ENCODE measurements at regions not wholly inside any gene's neighbourhood (a gene's known extent, or its start where the extent isn't known, plus 50 kb on each side); places are given as distances from the start of the nearest gene placed in this dataset.

DNA sequence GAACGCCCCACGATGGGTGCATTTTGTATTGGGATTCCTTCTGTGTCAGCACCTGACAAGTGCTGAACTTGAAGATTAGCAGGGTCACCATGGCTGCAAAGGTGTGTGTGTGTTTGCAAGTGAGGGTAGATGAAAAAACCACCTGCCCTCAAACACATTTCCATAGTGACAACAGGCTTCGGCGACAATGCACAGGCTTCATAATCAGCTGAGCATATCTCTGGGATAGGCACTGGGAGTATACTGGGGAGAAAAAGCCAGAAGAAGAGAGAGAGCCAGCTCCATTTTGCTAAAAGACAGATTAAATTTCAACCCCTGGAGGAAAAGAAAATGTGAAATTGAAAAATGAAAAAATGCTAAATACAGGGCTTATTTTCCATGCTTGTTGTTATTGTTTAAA lies 656.1 kb downstream of the INHBA start:
- DNase-seq, result no peak
- WGBS, 3 donors, result 58 to 73% (median 72%) methylated on average over 4 of the region's 4 CpGs
- Histone ChIP-seq H3K4me1 (ENCODE audit: control insufficient read depth in 3 of 3, insufficient read depth in 2 of 3, low read depth in 1 of 3, low read length in 2 of 3) (no peaks in the 10 kb centered on the region), H3K4me3 (ENCODE audit: low read depth in 1 of 3, low read length in 3 of 3) (no peak overlapping the region), H3K27me3 (ENCODE audit: control insufficient read depth in 3 of 3, insufficient read depth in 3 of 3, low read length in 3 of 3) (no peaks in the 10 kb centered on the region), H3K27ac (ENCODE audit: low read depth in 1 of 3, low read length in 2 of 3) (no peak overlapping the region), H3K36me3 (ENCODE audit: control insufficient read depth in 3 of 3, insufficient read depth in 2 of 3, low read depth in 1 of 3, low read length in 3 of 3) (no peaks in the 10 kb centered on the region), H3K9me3 (ENCODE audit: control insufficient read depth in 2 of 2, insufficient read depth in 1 of 2, low read depth in 1 of 2, low read length in 1 of 2) (no peaks in the 10 kb centered on the region)
- FAIRE-seq, result no peak

DNA sequence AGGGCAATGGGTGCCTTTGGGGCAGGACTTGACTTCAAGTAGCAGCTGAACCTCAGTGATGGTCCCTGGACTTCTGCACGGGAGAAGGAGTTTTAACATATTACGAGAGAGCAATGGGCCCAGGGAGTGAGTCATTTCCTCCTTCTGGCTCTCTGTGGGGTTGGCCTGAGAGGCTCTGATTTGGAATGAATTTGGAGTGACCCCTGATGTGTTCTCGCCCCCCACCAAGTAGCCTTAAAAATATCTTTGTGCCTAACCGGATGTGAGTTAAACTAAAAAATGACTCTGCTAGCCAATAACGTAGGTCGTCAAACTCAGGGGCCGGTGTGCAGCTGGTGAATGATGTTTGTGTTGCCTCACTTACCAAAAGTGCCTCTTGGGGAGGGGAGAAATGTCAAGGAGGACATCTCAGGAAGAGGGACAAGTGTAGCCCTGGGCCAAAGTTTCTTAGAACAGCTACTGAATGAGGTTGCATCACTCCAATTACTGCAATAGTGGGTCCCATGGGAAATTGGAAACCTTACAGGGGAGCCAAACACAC lies 656.6 kb downstream of the INHBA start:
- Histone ChIP-seq H3K27me3 (ENCODE audit: control insufficient read depth in 3 of 3, insufficient read depth in 3 of 3, low read length in 3 of 3) (no peaks in the 10 kb centered on the region), H3K9me3 (ENCODE audit: control insufficient read depth in 2 of 2, insufficient read depth in 1 of 2, low read depth in 1 of 2, low read length in 1 of 2) (no peaks in the 10 kb centered on the region), H3K4me3 (ENCODE audit: low read depth in 1 of 3, low read length in 3 of 3) (no peak overlapping the region), H3K27ac (ENCODE audit: low read depth in 1 of 3, low read length in 2 of 3) (no peak overlapping the region), H3K4me1 (ENCODE audit: control insufficient read depth in 3 of 3, insufficient read depth in 2 of 3, low read depth in 1 of 3, low read length in 2 of 3) (no peaks in the 10 kb centered on the region), H3K36me3 (ENCODE audit: control insufficient read depth in 3 of 3, insufficient read depth in 2 of 3, low read depth in 1 of 3, low read length in 3 of 3) (no peaks in the 10 kb centered on the region)
- DNase-seq, result no peak
- FAIRE-seq, result no peak
- WGBS, 3 donors, result 71 to 83% (median 75%) methylated on average over 7 of the region's 7 CpGs

- no peak overlapping the region for H3K4me3 ChIP-seq (ENCODE audit: low read depth in 1 of 3, low read length in 3 of 3)
- H3K4me1 ChIP-seq (ENCODE audit: control insufficient read depth in 3 of 3, insufficient read depth in 2 of 3, low read depth in 1 of 3, low read length in 2 of 3), result no peaks in the 10 kb centered on the region
- no peak for FAIRE-seq
- peak in 1 of 2 donors; percentile 35 for DNase-seq
- H3K36me3 ChIP-seq (ENCODE audit: control insufficient read depth in 3 of 3, insufficient read depth in 2 of 3, low read depth in 1 of 3, low read length in 3 of 3), result no peaks in the 10 kb centered on the region
- H3K27ac ChIP-seq (ENCODE audit: low read depth in 1 of 3, low read length in 2 of 3), result no peak overlapping the region
- no peaks in the 10 kb centered on the region for H3K9me3 ChIP-seq (ENCODE audit: control insufficient read depth in 2 of 2, insufficient read depth in 1 of 2, low read depth in 1 of 2, low read length in 1 of 2)
- no peaks in the 10 kb centered on the region for H3K27me3 ChIP-seq (ENCODE audit: control insufficient read depth in 3 of 3, insufficient read depth in 3 of 3, low read length in 3 of 3)
- 50 to 77% (median 61%) methylated on average over 3 of the region's 3 CpGs for WGBS, 3 donors
Measured at GRCh38 chr7:41045556-41046123, 657.2 kb downstream of the INHBA start.

GRCh38 chr7:41039981-41040380 lies 662.9 kb downstream of the INHBA start:
- H3K9me3 ChIP-seq (ENCODE audit: control insufficient read depth in 2 of 2, insufficient read depth in 1 of 2, low read depth in 1 of 2, low read length in 1 of 2), result no peaks in the 10 kb centered on the region
- WGBS, 3 donors, result 69 to 75% (median 74%) methylated on average over 3 of the region's 3 CpGs
- no peak overlapping the region for H3K4me3 ChIP-seq (ENCODE audit: low read depth in 1 of 3, low read length in 3 of 3)
- no peak for DNase-seq
- no peaks in the 10 kb centered on the region for H3K4me1 ChIP-seq (ENCODE audit: control insufficient read depth in 3 of 3, insufficient read depth in 2 of 3, low read depth in 1 of 3, low read length in 2 of 3)
- H3K27me3 ChIP-seq (ENCODE audit: control insufficient read depth in 3 of 3, insufficient read depth in 3 of 3, low read length in 3 of 3), result no peaks in the 10 kb centered on the region
- FAIRE-seq, result no peak
- H3K36me3 ChIP-seq (ENCODE audit: control insufficient read depth in 3 of 3, insufficient read depth in 2 of 3, low read depth in 1 of 3, low read length in 3 of 3), result no peaks in the 10 kb centered on the region
- no peak overlapping the region for H3K27ac ChIP-seq (ENCODE audit: low read depth in 1 of 3, low read length in 2 of 3)

GRCh38 chr7:41039386-41039953 lies 663.4 kb downstream of the INHBA start:
- no peaks in the 10 kb centered on the region for H3K36me3 ChIP-seq (ENCODE audit: control insufficient read depth in 3 of 3, insufficient read depth in 2 of 3, low read depth in 1 of 3, low read length in 3 of 3)
- no peak overlapping the region for H3K4me3 ChIP-seq (ENCODE audit: low read depth in 1 of 3, low read length in 3 of 3)
- DNase-seq (no peak), FAIRE-seq (no peak)
- no peaks in the 10 kb centered on the region for H3K4me1 ChIP-seq (ENCODE audit: control insufficient read depth in 3 of 3, insufficient read depth in 2 of 3, low read depth in 1 of 3, low read length in 2 of 3)
- H3K9me3 ChIP-seq (ENCODE audit: control insufficient read depth in 2 of 2, insufficient read depth in 1 of 2, low read depth in 1 of 2, low read length in 1 of 2), result no peaks in the 10 kb centered on the region
- no peak overlapping the region for H3K27ac ChIP-seq (ENCODE audit: low read depth in 1 of 3, low read length in 2 of 3)
- WGBS, 3 donors, result 63 to 68% (median 63%) methylated on average over 4 of the region's 4 CpGs
- no peaks in the 10 kb centered on the region for H3K27me3 ChIP-seq (ENCODE audit: control insufficient read depth in 3 of 3, insufficient read depth in 3 of 3, low read length in 3 of 3)

- FAIRE-seq (no peak), DNase-seq (no peak)
- H3K4me1 ChIP-seq (ENCODE audit: control insufficient read depth in 3 of 3, insufficient read depth in 2 of 3, low read depth in 1 of 3, low read length in 2 of 3), result no peaks in the 10 kb centered on the region
- no peak overlapping the region for H3K27ac ChIP-seq (ENCODE audit: low read depth in 1 of 3, low read length in 2 of 3)
- H3K9me3 ChIP-seq (ENCODE audit: control insufficient read depth in 2 of 2, insufficient read depth in 1 of 2, low read depth in 1 of 2, low read length in 1 of 2), result no peaks in the 10 kb centered on the region
- H3K36me3 ChIP-seq (ENCODE audit: control insufficient read depth in 3 of 3, insufficient read depth in 2 of 3, low read depth in 1 of 3, low read length in 3 of 3), result no peaks in the 10 kb centered on the region
- WGBS, 3 donors, result 82 to 92% (median 83%) methylated on average over 5 of the region's 5 CpGs
- H3K4me3 ChIP-seq (ENCODE audit: low read depth in 1 of 3, low read length in 3 of 3), result no peak overlapping the region
- no peaks in the 10 kb centered on the region for H3K27me3 ChIP-seq (ENCODE audit: control insufficient read depth in 3 of 3, insufficient read depth in 3 of 3, low read length in 3 of 3)
Measured at GRCh38 chr7:41038211-41038610, 664.7 kb downstream of the INHBA start.

GRCh38 chr7:41037691-41038090 lies 665.2 kb downstream of the INHBA start:
- FAIRE-seq, result no peak
- 86 to 89% (median 89%) methylated on average over 5 of the region's 5 CpGs for WGBS, 3 donors

DNA sequence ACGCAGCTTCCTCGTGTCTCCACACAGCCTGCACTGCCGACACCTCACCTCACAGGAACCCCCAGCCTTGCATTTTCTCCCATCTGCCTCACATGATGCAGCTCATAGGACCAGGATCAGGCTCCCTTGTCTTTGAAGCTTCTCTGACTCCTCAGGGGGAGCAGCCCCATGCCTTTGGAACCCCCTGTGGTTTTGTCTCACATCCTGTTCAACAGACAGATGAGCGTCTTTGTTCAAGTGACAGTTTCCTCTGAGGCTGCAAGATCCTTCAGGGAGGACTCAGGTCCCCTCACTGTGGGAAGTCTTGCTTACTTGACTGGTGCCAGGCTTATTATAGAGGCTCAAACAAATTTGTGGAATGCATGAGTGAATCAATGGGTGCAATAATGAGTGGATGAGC lies 667.1 kb downstream of the INHBA start:
- DNase-seq, result no peak
- 63 to 84% (median 72%) methylated on average over 4 of the region's 4 CpGs for WGBS, 3 donors
- no peaks in the 10 kb centered on the region for H3K4me1 ChIP-seq (ENCODE audit: control insufficient read depth in 3 of 3, insufficient read depth in 2 of 3, low read depth in 1 of 3, low read length in 2 of 3)
- H3K36me3 ChIP-seq (ENCODE audit: control insufficient read depth in 3 of 3, insufficient read depth in 2 of 3, low read depth in 1 of 3, low read length in 3 of 3), result no peaks in the 10 kb centered on the region
- no peak overlapping the region for H3K27ac ChIP-seq (ENCODE audit: low read depth in 1 of 3, low read length in 2 of 3)
- no peak overlapping the region for H3K4me3 ChIP-seq (ENCODE audit: low read depth in 1 of 3, low read length in 3 of 3)
- no peak for FAIRE-seq
- H3K9me3 ChIP-seq (ENCODE audit: control insufficient read depth in 2 of 2, insufficient read depth in 1 of 2, low read depth in 1 of 2, low read length in 1 of 2), result no peaks in the 10 kb centered on the region
- no peaks in the 10 kb centered on the region for H3K27me3 ChIP-seq (ENCODE audit: control insufficient read depth in 3 of 3, insufficient read depth in 3 of 3, low read length in 3 of 3)

More at GRCh38 chr7:41037691-41038090, 665.2 kb downstream of the INHBA start:
- DNase-seq, result no peak
- H3K4me3 ChIP-seq (ENCODE audit: low read depth in 1 of 3, low read length in 3 of 3), result no peak overlapping the region
- H3K27ac ChIP-seq (ENCODE audit: low read depth in 1 of 3, low read length in 2 of 3), result no peak overlapping the region
- no peaks in the 10 kb centered on the region for H3K9me3 ChIP-seq (ENCODE audit: control insufficient read depth in 2 of 2, insufficient read depth in 1 of 2, low read depth in 1 of 2, low read length in 1 of 2)
- H3K36me3 ChIP-seq (ENCODE audit: control insufficient read depth in 3 of 3, insufficient read depth in 2 of 3, low read depth in 1 of 3, low read length in 3 of 3), result no peaks in the 10 kb centered on the region
- no peaks in the 10 kb centered on the region for H3K27me3 ChIP-seq (ENCODE audit: control insufficient read depth in 3 of 3, insufficient read depth in 3 of 3, low read length in 3 of 3)
- no peaks in the 10 kb centered on the region for H3K4me1 ChIP-seq (ENCODE audit: control insufficient read depth in 3 of 3, insufficient read depth in 2 of 3, low read depth in 1 of 3, low read length in 2 of 3)

- FAIRE-seq (no peak), DNase-seq (no peak)
- H3K36me3 ChIP-seq (ENCODE audit: control insufficient read depth in 3 of 3, insufficient read depth in 2 of 3, low read depth in 1 of 3, low read length in 3 of 3), result no peaks in the 10 kb centered on the region
- H3K4me1 ChIP-seq (ENCODE audit: control insufficient read depth in 3 of 3, insufficient read depth in 2 of 3, low read depth in 1 of 3, low read length in 2 of 3), result no peaks in the 10 kb centered on the region
- no peak overlapping the region for H3K4me3 ChIP-seq (ENCODE audit: low read depth in 1 of 3, low read length in 3 of 3)
- no peaks in the 10 kb centered on the region for H3K27me3 ChIP-seq (ENCODE audit: control insufficient read depth in 3 of 3, insufficient read depth in 3 of 3, low read length in 3 of 3)
- no peaks in the 10 kb centered on the region for H3K9me3 ChIP-seq (ENCODE audit: control insufficient read depth in 2 of 2, insufficient read depth in 1 of 2, low read depth in 1 of 2, low read length in 1 of 2)
- 58 to 71% (median 70%) methylated on average over 1 of the region's 1 CpG for WGBS, 3 donors
- no peak overlapping the region for H3K27ac ChIP-seq (ENCODE audit: low read depth in 1 of 3, low read length in 2 of 3)
Measured at GRCh38 chr7:41033500-41033899, 669.4 kb downstream of the INHBA start.
